WTC11 (cell line): ENCODE measurements at regions not wholly inside any gene's neighbourhood (a gene's known extent, or its start where the extent isn't known, plus 50 kb on each side); places are given as distances from the start of the nearest gene placed in this dataset.

Experiments used
- ATAC-seq: fragments of 200-7000 bp; cut with Tn5 transposase; 2 replicates; pipeline ENCODE4 v1.10.0; 2021; ENCODE audit warnings: mild to moderate bottlenecking, moderate library complexity
- CTCF ChIA-PET: fragments of 300-600 bp; sonication (Branson Sonifier 250); formaldehyde crosslinking; loops from one replicate; lab custom pipeline; 2021; ENCODE audit warnings: antibody characterized with exemption; lab: Charles Lee
- POLR2A ChIA-PET: fragments of 350-600 bp; sonication (Branson Sonifier 250); formaldehyde crosslinking; loops from one replicate; lab custom pipeline; 2021; ENCODE audit warnings: antibody characterized with exemption; lab: Charles Lee
- DNase-seq: peaks from one replicate; pipeline ENCODE4 v3.0.0; 2021; ENCODE audit warnings: low spot score
- H3K27ac Mint-ChIP-seq: 2 replicates; pipeline ENCODE4 v1.8.0; 2021; ENCODE audit warnings: mixed read lengths
- H3K27me3 Mint-ChIP-seq: 2 replicates; pipeline ENCODE4 v1.8.0; 2021; ENCODE audit warnings: low read depth, mild to moderate bottlenecking, moderate library complexity, mixed read lengths
- H3K36me3 Mint-ChIP-seq: 2 replicates; pipeline ENCODE4 v1.8.0; 2021; ENCODE audit warnings: mixed read lengths
- H3K4me1 Mint-ChIP-seq: 2 replicates; pipeline ENCODE4 v1.8.0; 2022; ENCODE audit warnings: mixed read lengths
- H3K4me3 Mint-ChIP-seq: 2 replicates; pipeline ENCODE4 v1.8.0; 2021; ENCODE audit warnings: mild to moderate bottlenecking, moderate library complexity, mixed read lengths
- H3K9me3 Mint-ChIP-seq: 2 replicates; pipeline ENCODE4 v1.8.0; 2021; ENCODE audit warnings: mixed read lengths
- EMX1 ChIP-seq: fragments of 250-450 bp; sonication (Bioruptor Pico); IDR thresholded peaks from 2 replicates; pipeline ENCODE4 v1.8.0; 2021; ENCODE audit warnings: mild to moderate bottlenecking
- ERG ChIP-seq: fragments of 250-450 bp; sonication (Bioruptor Pico); IDR thresholded peaks from 2 replicates; pipeline ENCODE4 v1.8.0; 2021; ENCODE audit warnings: mild to moderate bottlenecking
- FOXJ3 ChIP-seq: sonication (generic); formaldehyde crosslinking; IDR thresholded peaks from 2 replicates; pipeline ENCODE4 v1.9.0; 2021; ENCODE audit warnings: missing genetic modification reagents, mild to moderate bottlenecking, borderline replicate concordance
- FOXK1 ChIP-seq: sonication (generic); formaldehyde crosslinking; IDR thresholded peaks from 2 replicates; pipeline ENCODE4 v1.8.0; 2022; ENCODE audit warnings: mild to moderate bottlenecking, moderate library complexity, missing genetic modification reagents
- IRF2 ChIP-seq: sonication (generic); formaldehyde crosslinking; IDR thresholded peaks from 2 replicates; pipeline ENCODE4 v1.8.0; 2022; ENCODE audit warnings: low read depth, missing genetic modification reagents, borderline replicate concordance
- JUN ChIP-seq: sonication (generic); formaldehyde crosslinking; IDR thresholded peaks from 2 replicates; pipeline ENCODE4 v1.8.0; 2023; ENCODE audit warnings: mild to moderate bottlenecking, missing genetic modification reagents
- MLX ChIP-seq: sonication (generic); formaldehyde crosslinking; IDR thresholded peaks from 2 replicates; pipeline ENCODE4 v1.8.1; 2023; ENCODE audit warnings: mild to moderate bottlenecking, missing genetic modification reagents, moderate library complexity
- NFE2L1 ChIP-seq: sonication (generic); formaldehyde crosslinking; IDR thresholded peaks from 2 replicates; pipeline ENCODE4 v1.8.1; 2023; ENCODE audit warnings: missing genetic modification reagents
- PRDM15 ChIP-seq: sonication (generic); formaldehyde crosslinking; IDR thresholded peaks from 2 replicates; pipeline ENCODE4 v1.8.0; 2022; ENCODE audit warnings: missing genetic modification reagents
- RORB ChIP-seq: fragments of 250-450 bp; sonication (Bioruptor Pico); IDR thresholded peaks from 2 replicates; pipeline ENCODE4 v1.9.0; 2021; ENCODE audit warnings: mild to moderate bottlenecking
- SMAD3 ChIP-seq: sonication (generic); formaldehyde crosslinking; IDR thresholded peaks from 2 replicates; pipeline ENCODE4 v1.8.0; 2022; ENCODE audit warnings: missing genetic modification reagents, mild to moderate bottlenecking, borderline replicate concordance
- SOX15 ChIP-seq: fragments of 250-450 bp; sonication (Bioruptor Pico); IDR thresholded peaks from 2 replicates; pipeline ENCODE4 v1.9.0; 2021; ENCODE audit warnings: mild to moderate bottlenecking
- ZBTB21 ChIP-seq: sonication (generic); formaldehyde crosslinking; IDR thresholded peaks from 2 replicates; pipeline ENCODE4 v1.8.1; 2023; ENCODE audit warnings: mild to moderate bottlenecking, missing genetic modification reagents, borderline replicate concordance
- ZNF219 ChIP-seq: sonication (generic); formaldehyde crosslinking; IDR thresholded peaks from 2 replicates; pipeline ENCODE4 v1.8.0; 2023; ENCODE audit warnings: missing genetic modification reagents, mild to moderate bottlenecking, borderline replicate concordance
- ZNF263 ChIP-seq: sonication (generic); formaldehyde crosslinking; IDR thresholded peaks from 2 replicates; pipeline ENCODE4 v1.8.1; 2022; ENCODE audit warnings: low read depth, mild to moderate bottlenecking, moderate library complexity, missing genetic modification reagents
- ZNF671 ChIP-seq: fragments of 250-450 bp; sonication (Bioruptor Pico); IDR thresholded peaks from 2 replicates; pipeline ENCODE4 v1.8.0; 2021; ENCODE audit warnings: mild to moderate bottlenecking
- TF ChIP-seq, protein P1 (sequence below): sonication (generic); formaldehyde crosslinking; conservative IDR thresholded peaks from 2 replicates; pipeline ENCODE4 v1.8.1; 2023; ENCODE audit warnings: mild to moderate bottlenecking, low read depth, missing genetic modification reagents, moderate library complexity
- TF ChIP-seq, protein P2 (sequence below): sonication (generic); formaldehyde crosslinking; IDR thresholded peaks from 2 replicates; pipeline ENCODE4 v1.8.1; 2023; ENCODE audit warnings: mild to moderate bottlenecking, missing genetic modification reagents, borderline replicate concordance
- TF ChIP-seq, protein P3 (sequence below): fragments of 250-450 bp; sonication (Bioruptor Pico); IDR thresholded peaks from 2 replicates; pipeline ENCODE4 v1.9.0; 2021; ENCODE audit warnings: mild to moderate bottlenecking

- ATAC-seq: no peak
- no peaks in the 10 kb centered on the region for H3K9me3 Mint-ChIP-seq
- DNase-seq: no peak
- H3K4me3 Mint-ChIP-seq: no peak overlapping the region
- no peaks in the 10 kb centered on the region for H3K27me3 Mint-ChIP-seq
- TF ChIP-seq ZNF219 (CRISPR knock-in tag) (no peak), MLX (CRISPR knock-in tag) (no peak), EMX1 (CRISPR knock-in tag) (no peak), ZNF263 (CRISPR knock-in tag) (no peak), FOXK1 (CRISPR knock-in tag) (no peak), SOX15 (CRISPR knock-in tag) (no peak), IRF2 (no peak), PRDM15 (CRISPR knock-in tag) (no peak), NFE2L1 (CRISPR knock-in tag) (no peak), JUN (CRISPR knock-in tag) (no peak), ZNF671 (CRISPR knock-in tag) (no peak), SMAD3 (CRISPR knock-in tag) (no peak), FOXJ3 (CRISPR knock-in tag) (no peak), ZBTB21 (no peak), ERG (CRISPR knock-in tag) (no peak), RORB (CRISPR knock-in tag) (no peak)
- TF ChIP-seq, protein P1, sequence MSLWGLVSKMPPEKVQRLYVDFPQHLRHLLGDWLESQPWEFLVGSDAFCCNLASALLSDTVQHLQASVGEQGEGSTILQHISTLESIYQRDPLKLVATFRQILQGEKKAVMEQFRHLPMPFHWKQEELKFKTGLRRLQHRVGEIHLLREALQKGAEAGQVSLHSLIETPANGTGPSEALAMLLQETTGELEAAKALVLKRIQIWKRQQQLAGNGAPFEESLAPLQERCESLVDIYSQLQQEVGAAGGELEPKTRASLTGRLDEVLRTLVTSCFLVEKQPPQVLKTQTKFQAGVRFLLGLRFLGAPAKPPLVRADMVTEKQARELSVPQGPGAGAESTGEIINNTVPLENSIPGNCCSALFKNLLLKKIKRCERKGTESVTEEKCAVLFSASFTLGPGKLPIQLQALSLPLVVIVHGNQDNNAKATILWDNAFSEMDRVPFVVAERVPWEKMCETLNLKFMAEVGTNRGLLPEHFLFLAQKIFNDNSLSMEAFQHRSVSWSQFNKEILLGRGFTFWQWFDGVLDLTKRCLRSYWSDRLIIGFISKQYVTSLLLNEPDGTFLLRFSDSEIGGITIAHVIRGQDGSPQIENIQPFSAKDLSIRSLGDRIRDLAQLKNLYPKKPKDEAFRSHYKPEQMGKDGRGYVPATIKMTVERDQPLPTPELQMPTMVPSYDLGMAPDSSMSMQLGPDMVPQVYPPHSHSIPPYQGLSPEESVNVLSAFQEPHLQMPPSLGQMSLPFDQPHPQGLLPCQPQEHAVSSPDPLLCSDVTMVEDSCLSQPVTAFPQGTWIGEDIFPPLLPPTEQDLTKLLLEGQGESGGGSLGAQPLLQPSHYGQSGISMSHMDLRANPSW (CRISPR knock-in tag): no peak
- TF ChIP-seq, protein P2, sequence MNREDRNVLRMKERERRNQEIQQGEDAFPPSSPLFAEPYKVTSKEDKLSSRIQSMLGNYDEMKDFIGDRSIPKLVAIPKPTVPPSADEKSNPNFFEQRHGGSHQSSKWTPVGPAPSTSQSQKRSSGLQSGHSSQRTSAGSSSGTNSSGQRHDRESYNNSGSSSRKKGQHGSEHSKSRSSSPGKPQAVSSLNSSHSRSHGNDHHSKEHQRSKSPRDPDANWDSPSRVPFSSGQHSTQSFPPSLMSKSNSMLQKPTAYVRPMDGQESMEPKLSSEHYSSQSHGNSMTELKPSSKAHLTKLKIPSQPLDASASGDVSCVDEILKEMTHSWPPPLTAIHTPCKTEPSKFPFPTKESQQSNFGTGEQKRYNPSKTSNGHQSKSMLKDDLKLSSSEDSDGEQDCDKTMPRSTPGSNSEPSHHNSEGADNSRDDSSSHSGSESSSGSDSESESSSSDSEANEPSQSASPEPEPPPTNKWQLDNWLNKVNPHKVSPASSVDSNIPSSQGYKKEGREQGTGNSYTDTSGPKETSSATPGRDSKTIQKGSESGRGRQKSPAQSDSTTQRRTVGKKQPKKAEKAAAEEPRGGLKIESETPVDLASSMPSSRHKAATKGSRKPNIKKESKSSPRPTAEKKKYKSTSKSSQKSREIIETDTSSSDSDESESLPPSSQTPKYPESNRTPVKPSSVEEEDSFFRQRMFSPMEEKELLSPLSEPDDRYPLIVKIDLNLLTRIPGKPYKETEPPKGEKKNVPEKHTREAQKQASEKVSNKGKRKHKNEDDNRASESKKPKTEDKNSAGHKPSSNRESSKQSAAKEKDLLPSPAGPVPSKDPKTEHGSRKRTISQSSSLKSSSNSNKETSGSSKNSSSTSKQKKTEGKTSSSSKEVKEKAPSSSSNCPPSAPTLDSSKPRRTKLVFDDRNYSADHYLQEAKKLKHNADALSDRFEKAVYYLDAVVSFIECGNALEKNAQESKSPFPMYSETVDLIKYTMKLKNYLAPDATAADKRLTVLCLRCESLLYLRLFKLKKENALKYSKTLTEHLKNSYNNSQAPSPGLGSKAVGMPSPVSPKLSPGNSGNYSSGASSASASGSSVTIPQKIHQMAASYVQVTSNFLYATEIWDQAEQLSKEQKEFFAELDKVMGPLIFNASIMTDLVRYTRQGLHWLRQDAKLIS: no peak
- TF ChIP-seq, protein P3, sequence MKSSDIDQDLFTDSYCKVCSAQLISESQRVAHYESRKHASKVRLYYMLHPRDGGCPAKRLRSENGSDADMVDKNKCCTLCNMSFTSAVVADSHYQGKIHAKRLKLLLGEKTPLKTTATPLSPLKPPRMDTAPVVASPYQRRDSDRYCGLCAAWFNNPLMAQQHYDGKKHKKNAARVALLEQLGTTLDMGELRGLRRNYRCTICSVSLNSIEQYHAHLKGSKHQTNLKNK (CRISPR knock-in tag): no peak
- H3K27ac Mint-ChIP-seq: no peak overlapping the region
- ChIA-PET CTCF (no interaction called here), POLR2A (no interaction called here)
- H3K4me1 Mint-ChIP-seq: peaks cover 35% of the 10 kb centered on the region
- no peaks in the 10 kb centered on the region; the same call in 1 of the 2 replicates for H3K36me3 Mint-ChIP-seq
Measured at GRCh38 chr13:50424993-50425392, 409.7 kb downstream of the KCNRG start.
